Hepatocyte (in vitro differentiated cells): ENCODE measurements at regions not wholly inside any gene's neighbourhood (a gene's known extent, or its start where the extent isn't known, plus 50 kb on each side); places are given as distances from the start of the nearest gene placed in this dataset.
"Not testable (repeated sequence)": the region's sequence is repeated elsewhere in the genome, so short reads cannot be mapped to it uniquely, and the experiment has no call there.

ENCODE experiments used
- DNase-seq: peaks from one replicate; pipeline ENCODE4 v3.0.0-alpha.2; 2016; ENCODE audit warnings: low spot score
- H2AFZ ChIP-seq: fragments of 200-600 bp; sonication (generic); 2 replicates; pipeline ENCODE4 v1.6.0; 2016; ENCODE audit warnings: antibody characterized with exemption, mild to moderate bottlenecking
- H3K27ac ChIP-seq: fragments of 200-600 bp; sonication (generic); 2 replicates; pipeline ENCODE4 v1.5.1; 2016; ENCODE audit warnings: mild to moderate bottlenecking
- H3K27me3 ChIP-seq: fragments of 200-600 bp; sonication (generic); 2 replicates; pipeline ENCODE4 v1.6.1; 2016
- H3K36me3 ChIP-seq: fragments of 200-600 bp; sonication (generic); replicated peaks from 2 replicates; pipeline ENCODE4 v1.5.1; 2016; ENCODE audit warnings: low read depth; ENCODE audit not compliant: insufficient read depth
- H3K4me1 ChIP-seq: fragments of 200-600 bp; sonication (generic); 2 replicates; pipeline ENCODE4 v1.5.1; 2016; ENCODE audit warnings: mild to moderate bottlenecking, moderate library complexity; ENCODE audit not compliant: insufficient read depth
- H3K4me2 ChIP-seq: fragments of 200-600 bp; sonication (generic); 2 replicates; pipeline ENCODE4 v1.6.0; 2016
- H3K4me3 ChIP-seq: fragments of 200-600 bp; sonication (generic); 2 replicates; pipeline ENCODE4 v1.5.1; 2016; ENCODE audit warnings: mild to moderate bottlenecking
- H3K79me2 ChIP-seq: fragments of 200-600 bp; sonication (generic); 2 replicates; pipeline ENCODE4 v1.6.0; 2017; ENCODE audit warnings: mild to moderate bottlenecking
- H3K9me2 ChIP-seq: fragments of 200-600 bp; sonication (generic); replicated peaks from 2 replicates; pipeline ENCODE4 v1.6.0; 2017; ENCODE audit warnings: mild to moderate bottlenecking; ENCODE audit not compliant: insufficient read depth
- H3K9me3 ChIP-seq: fragments of 200-600 bp; sonication (generic); 2 replicates; pipeline ENCODE4 v1.5.1; 2016; ENCODE audit warnings: low read depth, mild to moderate bottlenecking
- H4K20me1 ChIP-seq: fragments of 200-600 bp; sonication (generic); 2 replicates; pipeline ENCODE4 v1.6.0; 2016; ENCODE audit warnings: mild to moderate bottlenecking; ENCODE audit not compliant: insufficient read depth, poor library complexity, severe bottlenecking
- CTCF ChIP-seq: fragments of 200-600 bp; sonication (generic); IDR thresholded peaks from 2 replicates; pipeline ENCODE4 v1.5.1; 2016; ENCODE audit warnings: antibody characterized with exemption, mild to moderate bottlenecking; ENCODE audit not compliant: poor library complexity
- EZH2 ChIP-seq: fragments of 200-600 bp; sonication (generic); IDR thresholded peaks from 2 replicates; pipeline ENCODE4 v1.6.1; 2016; ENCODE audit warnings: antibody characterized with exemption, mild to moderate bottlenecking, borderline replicate concordance
- EZH2phosphoT487 ChIP-seq: fragments of 200-600 bp; sonication (generic); IDR thresholded peaks from one replicate; pipeline ENCODE4 v1.6.1; 2018; ENCODE audit warnings: antibody characterized with exemption, mild to moderate bottlenecking, low read depth, moderate library complexity; ENCODE audit not compliant: unreplicated experiment, severe bottlenecking
- WGBS: methylation state at CpG from one replicate; pipeline ENCODE4 v1.1.6; 2016; ENCODE audit warnings: low lambda C conversion rate; ENCODE audit errors: missing lambda C conversion rate; 5-methylcytosine and 5-hydroxymethylcytosine counted together

- 83% methylated on average over 8 of the region's 8 CpGs for WGBS
- H3K9me3 ChIP-seq, result no peaks in the 10 kb centered on the region
- H3K79me2 ChIP-seq, result no peaks in the 10 kb centered on the region
- no peaks in the 10 kb centered on the region for H3K4me1 ChIP-seq
- no peaks in the 10 kb centered on the region for H3K36me3 ChIP-seq
- H3K27me3 ChIP-seq, result no peaks in the 10 kb centered on the region
- no peak overlapping the region for H2AFZ ChIP-seq
- no peaks in the 10 kb centered on the region for H4K20me1 ChIP-seq
- H3K27ac ChIP-seq, result no peak overlapping the region
- no peak overlapping the region for H3K4me2 ChIP-seq
- DNase-seq, result no peak
- no peaks in the 10 kb centered on the region for H3K9me2 ChIP-seq
- TF ChIP-seq EZH2 (no peak), EZH2phosphoT487 (no peak), CTCF (no peak)
- H3K4me3 ChIP-seq, result no peak overlapping the region
These were observed 89.6 kb upstream of the BASP1 start for GRCh38 chr5:17127743-17128231.

DNA sequence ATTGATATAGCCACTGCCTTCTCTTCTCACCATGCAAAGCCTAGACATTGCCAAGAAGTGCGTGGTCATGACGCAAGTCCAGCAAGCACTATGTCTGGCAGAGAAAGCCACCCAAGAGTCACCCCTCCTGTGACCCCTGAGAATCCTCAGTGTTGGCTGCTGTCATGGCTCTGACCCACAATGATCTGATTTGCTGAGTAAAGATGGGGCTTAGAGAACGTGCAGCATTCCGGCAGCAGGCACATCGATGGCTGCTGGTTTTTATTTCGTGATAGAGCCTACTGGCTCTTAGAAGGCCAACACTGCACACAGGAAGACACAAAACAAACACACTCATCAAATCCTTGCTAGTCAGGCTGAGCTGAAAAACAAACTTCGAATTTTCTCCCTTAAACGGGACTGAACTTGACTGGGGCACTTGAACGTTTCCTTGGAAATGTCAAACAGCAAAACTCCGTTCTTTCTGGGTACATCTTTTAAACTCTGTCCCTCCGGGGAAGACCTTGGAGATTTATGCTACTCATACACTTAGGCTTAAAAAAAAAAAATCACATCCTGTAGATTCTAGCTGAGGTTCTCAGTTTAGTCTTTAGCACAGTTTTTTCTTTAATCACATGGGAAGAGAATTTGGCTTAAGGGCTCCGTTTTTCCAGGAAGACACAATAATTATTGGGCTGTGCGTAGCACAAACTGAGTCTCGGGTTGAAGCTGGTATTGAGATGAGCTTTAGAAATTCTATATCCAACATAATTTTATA, 88.2 kb upstream of the BASP1 start:
- no peak for TF ChIP-seq EZH2phosphoT487
- TF ChIP-seq CTCF, result no peak
- TF ChIP-seq EZH2, result no peak
- 66% methylated on average over 14 of the region's 14 CpGs for WGBS
- Histone ChIP-seq H3K9me2 (no peaks in the 10 kb centered on the region), H3K9me3 (no peaks in the 10 kb centered on the region), H3K27me3 (no peaks in the 10 kb centered on the region), H2AFZ (no peak overlapping the region), H3K4me1 (no peaks in the 10 kb centered on the region), H3K4me2 (no peak overlapping the region), H3K36me3 (no peaks in the 10 kb centered on the region), H4K20me1 (no peaks in the 10 kb centered on the region), H3K4me3 (no peak overlapping the region), H3K27ac (peak overlapping the region; percentile 7), H3K79me2 (no peaks in the 10 kb centered on the region)
- DNase-seq, result no peak

- H3K36me3 ChIP-seq, H4K20me1 ChIP-seq, H3K27me3 ChIP-seq, H3K27ac ChIP-seq, H2AFZ ChIP-seq, H3K4me1 ChIP-seq, H3K9me3 ChIP-seq, H3K4me3 ChIP-seq, H3K9me2 ChIP-seq, DNase-seq, H3K4me2 ChIP-seq, H3K79me2 ChIP-seq: not testable (repeated sequence)
- 86% methylated on average over 9 of the region's 9 CpGs for WGBS
These were observed 87.1 kb upstream of the BASP1 start for GRCh38 chr5:17130302-17130701.

GRCh38 chr5:17132444-17133083, 84.9 kb upstream of the BASP1 start:
- Histone ChIP-seq H2AFZ (no peak overlapping the region), H3K4me2 (no peak overlapping the region), H3K27me3 (no peaks in the 10 kb centered on the region), H3K9me3 (no peaks in the 10 kb centered on the region), H3K4me1 (no peaks in the 10 kb centered on the region), H3K27ac (no peak overlapping the region), H3K36me3 (no peaks in the 10 kb centered on the region), H3K79me2 (no peaks in the 10 kb centered on the region), H3K9me2 (no peaks in the 10 kb centered on the region), H4K20me1 (no peaks in the 10 kb centered on the region), H3K4me3 (no peak overlapping the region)
- no peak for TF ChIP-seq EZH2
- TF ChIP-seq EZH2phosphoT487, result no peak
- peak; percentile 63 for TF ChIP-seq CTCF
- 50% methylated on average over 4 of the region's 4 CpGs for WGBS
- DNase-seq, result peak; percentile 41
